ENCODE measurements at regions not wholly inside any gene's neighbourhood (a gene's known extent, or its start where the extent isn't known, plus 50 kb on each side); places are given as distances from the start of the nearest gene placed in this dataset.

GRCh38 chr7:32248522-32248921 is 178.3 kb upstream of the PDE1C start:
- BruUV-seq (replicated peaks): no TSS peak
- DNase-seq (ENCODE audit: low read depth, low spot score): no peak
- no peak overlapping the region for H2AFZ ChIP-seq (ENCODE audit: low read depth, low read length, poor library complexity, severe bottlenecking)
- no peaks in the 10 kb centered on the region for H4K20me1 ChIP-seq (ENCODE audit: insufficient read depth)
- H3K4me1 ChIP-seq (ENCODE audit: control insufficient read depth in 1 of 2, insufficient read depth in 2 of 2, low read length in 2 of 2): no peaks in the 10 kb centered on the region
- no peak for TF ChIP-seq MAX (IDR thresholded peaks at IDR 0.05)
- TF ChIP-seq EZH2phosphoT487 (IDR thresholded peaks at IDR 0.05; ENCODE audit: borderline replicate concordance): no peak
- no peak for TF ChIP-seq ATF3 (IDR thresholded peaks at IDR 0.05)
- no peak for TF ChIP-seq ZBTB33 (IDR thresholded peaks at IDR 0.05; ENCODE audit: extremely low read depth, insufficient replicate concordance, low read length)
- no peak for TF ChIP-seq CTCF (IDR thresholded peaks at IDR 0.05 in 2 of 3, conservative IDR thresholded peaks at IDR 0.05 in 1 of 3; ENCODE audit: borderline replicate concordance in 1 of 3, insufficient read depth in 1 of 3, low read depth in 2 of 3, low read length in 2 of 3)
- no peak for TF ChIP-seq REST (IDR thresholded peaks at IDR 0.05; ENCODE audit: low read depth)
- no peak for TF ChIP-seq SIN3A (IDR thresholded peaks at IDR 0.05; ENCODE audit: low read depth)
- no peak for TF ChIP-seq POLR2AphosphoS5 (IDR thresholded peaks at IDR 0.05; ENCODE audit: low read depth, low read length)
- no peak for TF ChIP-seq RAD21 (IDR thresholded peaks at IDR 0.05; ENCODE audit: low read depth)
- no peaks in the 10 kb centered on the region for H3K79me2 ChIP-seq (ENCODE audit: insufficient read depth, low read length)
- no peak for ATAC-seq
- H3K9ac ChIP-seq (ENCODE audit: low read length): no peak overlapping the region
- no peak overlapping the region for H3K4me2 ChIP-seq (ENCODE audit: low read length)
- H3K4me3 ChIP-seq (replicated peaks in 1 of 2; ENCODE audit: low read depth in 1 of 2, low read length in 2 of 2): no peak overlapping the region
- ChIA-PET POLR2A (no interaction called here), CTCF (no interaction called here), RAD21 (ENCODE audit: low non-redundant PET in 1 of 2, low total read pairs in 2 of 2, uncharacterized antibody in 2 of 2, unreplicated experiment in 2 of 2) (no interaction called here)
- H3K36me3 ChIP-seq (ENCODE audit: control insufficient read depth in 1 of 2, insufficient read depth in 2 of 2, low read length in 2 of 2): no peaks in the 10 kb centered on the region
- intact Hi-C loops (cut with micrococcal nuclease): no loop called here
- H3K9me3 ChIP-seq (ENCODE audit: control insufficient read depth in 1 of 2, insufficient read depth in 1 of 2, low read depth in 1 of 2, low read length in 2 of 2): no peaks in the 10 kb centered on the region
- H3K27ac ChIP-seq (ENCODE audit: low read depth, low read length): no peak overlapping the region
- no peaks in the 10 kb centered on the region for H3K9me2 ChIP-seq (ENCODE audit: insufficient read depth)
- peaks cover 46% of the 10 kb centered on the region for H3K27me3 ChIP-seq (ENCODE audit: insufficient read depth, low read length)

Measured in HCT116 (cell line).